DMS79 treated with DMSO at 0.1 percent for 48 hours (cell line): ENCODE measurements at regions not wholly inside any gene's neighbourhood (a gene's known extent, or its start where the extent isn't known, plus 50 kb on each side); places are given as distances from the start of the nearest gene placed in this dataset.

Experiments used
- DNase-seq: peaks from one replicate; lab custom pipeline; 2025; lab: John Stamatoyannopoulos, UW

- no peak for DNase-seq
Observed at GRCh38 chr2:128380061-128380889, 61.6 kb upstream of the HS6ST1 start.

DNA sequence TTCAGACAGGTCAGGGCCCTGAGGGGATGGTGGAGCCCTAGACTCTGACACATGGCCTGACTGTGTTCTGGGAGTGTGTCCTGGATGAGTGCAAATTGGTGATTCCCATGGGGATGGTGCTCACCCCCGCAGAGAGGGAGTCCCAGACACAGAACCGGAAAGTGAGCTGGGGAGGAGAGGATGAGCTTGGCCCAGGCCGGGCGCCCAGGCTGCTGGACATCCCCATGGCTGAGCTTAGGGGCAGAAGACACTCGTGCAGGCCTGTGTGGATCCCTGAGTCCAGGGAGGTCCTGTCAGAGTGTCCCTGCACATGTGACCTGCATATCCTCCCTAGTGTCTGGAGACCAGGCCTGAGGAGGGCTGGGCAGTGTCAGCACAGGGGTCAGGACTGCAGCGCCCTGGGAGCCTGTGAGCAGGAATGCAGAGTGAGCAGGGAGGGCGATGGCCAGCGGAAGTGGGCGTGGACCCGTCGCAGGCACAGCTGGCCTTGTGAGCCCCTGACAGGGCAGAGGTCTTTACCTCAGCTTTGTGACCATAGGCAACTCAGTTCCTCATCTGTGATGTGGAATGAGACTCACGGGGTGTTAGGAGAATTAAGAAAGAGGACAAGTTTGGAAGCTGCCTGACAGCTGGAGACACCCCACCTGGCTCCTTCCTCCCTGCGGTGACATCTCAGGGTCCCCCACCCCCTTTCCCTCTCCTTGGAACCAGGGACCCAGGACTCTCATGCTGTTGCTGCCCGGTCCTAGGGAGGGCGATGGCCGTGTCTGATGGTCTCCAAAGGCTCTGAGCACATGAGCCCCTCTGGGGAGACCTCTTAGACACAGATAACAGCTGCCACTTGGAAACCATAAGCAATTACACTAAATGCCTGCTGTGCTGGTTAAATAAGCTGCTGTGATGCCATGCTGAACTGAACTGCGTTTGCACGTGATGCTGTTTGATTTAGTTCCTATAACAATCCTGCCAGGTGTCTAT is 62.6 kb upstream of the HS6ST1 start:
- DNase-seq, result peak; percentile 44

DNA sequence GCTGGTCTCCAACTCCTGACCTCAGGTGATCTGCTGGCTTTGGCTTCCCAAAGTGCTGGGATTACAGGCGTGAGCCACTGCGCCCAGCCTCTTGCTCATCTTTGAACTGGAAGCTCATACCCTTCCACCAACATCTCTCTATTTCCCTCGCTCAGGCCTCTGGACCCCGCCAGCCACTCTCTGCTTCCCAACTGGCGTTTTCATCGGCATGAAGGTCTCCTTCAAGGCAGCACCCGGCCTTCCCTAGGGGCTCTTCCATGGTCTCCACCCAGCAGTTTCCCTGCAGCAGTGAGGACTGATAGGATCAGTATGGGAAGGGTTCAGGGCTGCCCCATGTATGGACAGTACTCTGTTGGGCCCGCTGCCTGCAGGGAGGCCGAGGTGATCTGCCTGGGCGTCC is 65.8 kb upstream of the HS6ST1 start:
- DNase-seq, result no peak

GRCh38 chr2:128384956-128385355 is 66.3 kb upstream of the HS6ST1 start:
- no peak for DNase-seq

DNA sequence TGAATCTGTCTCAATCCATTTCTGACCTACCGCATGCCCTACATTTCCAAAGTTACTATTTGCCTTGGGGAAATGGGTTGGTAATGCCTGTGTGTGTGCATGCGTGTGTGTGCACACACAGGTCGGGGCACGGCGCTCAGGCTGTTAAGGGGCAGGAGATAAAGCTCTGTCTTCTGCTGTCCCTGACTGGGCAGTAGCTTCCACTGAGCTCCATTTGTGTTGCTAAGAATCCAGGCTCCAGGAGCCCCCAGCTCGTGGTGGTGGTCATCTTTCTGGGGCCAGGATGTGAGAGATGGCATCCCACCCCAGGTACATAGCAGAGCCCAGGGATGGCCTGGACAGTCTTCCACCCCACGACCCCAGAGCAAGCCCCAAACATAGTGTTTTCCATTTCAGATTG is 66.7 kb upstream of the HS6ST1 start:
- DNase-seq, result no peak

DNA sequence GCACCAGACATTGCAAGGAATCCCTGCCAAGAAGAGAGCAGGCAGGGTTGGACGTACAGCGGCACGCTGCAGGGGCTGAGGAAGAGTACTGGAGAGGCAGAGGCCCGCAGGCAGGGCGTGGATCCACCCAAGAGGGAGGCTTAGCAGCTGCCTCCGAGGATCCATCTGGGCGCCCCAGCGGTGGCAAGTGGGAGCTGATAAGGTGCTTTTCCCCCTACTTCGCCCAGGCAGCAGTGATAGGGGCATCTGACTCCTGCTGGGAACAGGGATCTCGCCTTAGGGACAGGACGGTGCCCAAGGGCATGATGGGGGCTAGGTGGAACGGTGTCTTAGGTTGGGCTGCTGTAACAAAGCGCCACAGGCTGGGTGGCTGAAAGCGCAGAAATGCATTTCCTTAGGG is 67.4 kb upstream of the HS6ST1 start:
- no peak for DNase-seq

GRCh38 chr2:128388499-128388941 is 69.9 kb upstream of the HS6ST1 start:
- DNase-seq, result no peak

- DNase-seq, result no peak
Observed at GRCh38 chr2:128389388-128390086, 70.9 kb upstream of the HS6ST1 start.

GRCh38 chr2:128390256-128390990 is 71.8 kb upstream of the HS6ST1 start:
- no peak for DNase-seq

- DNase-seq, result no peak
Observed at GRCh38 chr2:128390991-128391630, 72.4 kb upstream of the HS6ST1 start.

DNA sequence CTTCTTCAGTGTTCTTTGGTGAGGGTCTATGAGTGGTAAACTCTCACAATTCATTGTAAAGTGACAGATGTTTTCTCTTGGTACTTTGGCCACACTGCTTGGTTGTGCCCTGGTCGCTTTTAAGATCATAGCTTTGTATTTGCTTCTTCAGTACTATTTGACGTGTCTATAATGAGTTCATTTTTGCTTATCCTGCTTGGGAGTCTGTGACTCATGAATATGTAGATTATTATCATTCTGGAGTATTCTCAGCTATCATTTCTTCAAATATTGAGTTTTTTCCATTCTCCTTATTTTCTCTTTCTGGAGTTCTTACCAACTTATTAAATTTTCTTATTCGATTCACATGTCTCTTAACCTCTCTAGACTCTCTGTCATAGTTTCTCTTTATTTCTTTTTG is 73.0 kb upstream of the HS6ST1 start:
- DNase-seq, result no peak

- DNase-seq, result no peak
Observed at GRCh38 chr2:128392207-128392606, 73.5 kb upstream of the HS6ST1 start.

DNA sequence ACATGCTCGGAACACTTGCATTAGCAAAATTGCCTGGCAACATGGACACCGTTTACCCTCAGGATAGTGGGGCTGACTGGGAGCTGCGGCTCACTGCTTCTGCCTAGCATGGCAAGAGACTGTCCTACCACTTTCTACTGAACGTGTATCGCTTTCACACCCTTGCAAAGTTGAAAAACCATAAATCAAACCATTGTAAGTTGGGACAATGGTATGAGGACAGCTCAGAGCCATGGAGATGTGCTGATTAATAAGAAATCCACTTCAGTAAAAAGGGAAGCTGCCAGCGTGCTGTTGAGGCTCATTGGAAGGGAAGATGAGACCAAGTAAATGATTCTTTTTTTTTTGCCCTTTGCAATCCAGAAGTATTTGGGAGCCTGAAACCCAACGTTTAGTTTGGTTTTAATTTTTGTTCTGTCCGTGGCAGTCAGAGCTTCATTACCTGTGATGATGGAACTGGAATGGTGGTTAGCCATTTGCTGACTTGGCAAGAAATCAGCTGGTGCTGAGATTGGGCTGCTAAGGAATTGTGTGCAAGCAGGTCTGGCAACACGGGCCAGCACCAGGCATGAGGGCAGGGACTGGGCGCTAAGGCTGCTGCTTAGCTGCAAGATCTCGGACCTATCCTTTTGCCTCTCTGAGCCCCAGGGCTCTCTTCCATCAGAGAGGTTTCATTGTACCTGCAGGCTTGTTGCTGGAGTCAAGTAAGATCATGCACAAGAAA is 75.5 kb upstream of the HS6ST1 start:
- no peak for DNase-seq

DNA sequence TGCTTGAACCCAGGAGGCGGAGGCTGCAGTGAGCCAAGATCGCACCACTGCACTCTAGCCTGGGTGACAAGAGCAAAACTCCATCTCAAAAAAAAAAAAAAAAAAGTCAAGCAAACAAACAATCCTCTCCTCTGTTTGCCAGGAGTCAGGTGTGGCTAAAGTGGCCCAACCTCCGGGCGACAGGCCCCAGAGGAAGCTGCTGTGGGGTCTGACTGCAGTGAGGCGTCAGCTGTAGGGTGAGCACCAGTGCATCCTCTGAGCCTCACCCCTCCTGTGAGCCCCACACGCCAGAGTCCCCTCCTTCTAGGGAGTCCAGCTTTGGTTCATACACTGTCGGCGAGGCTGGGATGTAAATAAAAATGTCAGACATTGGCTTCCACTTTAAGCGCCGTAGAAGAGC is 76.5 kb upstream of the HS6ST1 start:
- DNase-seq, result no peak

- DNase-seq, result no peak
Observed at GRCh38 chr2:128395640-128396499, 77.2 kb upstream of the HS6ST1 start.

DNA sequence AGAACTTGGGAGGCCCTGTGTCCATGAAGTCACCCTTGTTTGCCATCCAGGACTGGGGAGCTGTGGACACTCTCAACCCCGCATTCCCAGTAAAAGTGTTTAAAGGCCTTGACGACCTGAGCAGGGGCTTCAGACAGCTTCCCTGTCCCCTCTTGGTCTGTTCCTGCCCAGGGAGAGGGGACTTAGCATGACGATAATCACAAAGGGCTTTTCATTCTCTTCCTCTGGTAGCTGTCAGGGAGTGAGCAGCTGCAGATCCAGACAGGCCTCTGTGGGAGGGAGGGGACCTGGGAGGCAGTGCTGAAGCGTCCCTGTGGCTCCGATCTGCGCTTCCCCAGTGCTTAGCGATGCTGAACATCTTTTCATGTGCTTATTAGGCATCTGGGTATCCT is 77.8 kb upstream of the HS6ST1 start:
- DNase-seq, result no peak

- no peak for DNase-seq
Observed at GRCh38 chr2:128396946-128397345, 78.3 kb upstream of the HS6ST1 start.

DNA sequence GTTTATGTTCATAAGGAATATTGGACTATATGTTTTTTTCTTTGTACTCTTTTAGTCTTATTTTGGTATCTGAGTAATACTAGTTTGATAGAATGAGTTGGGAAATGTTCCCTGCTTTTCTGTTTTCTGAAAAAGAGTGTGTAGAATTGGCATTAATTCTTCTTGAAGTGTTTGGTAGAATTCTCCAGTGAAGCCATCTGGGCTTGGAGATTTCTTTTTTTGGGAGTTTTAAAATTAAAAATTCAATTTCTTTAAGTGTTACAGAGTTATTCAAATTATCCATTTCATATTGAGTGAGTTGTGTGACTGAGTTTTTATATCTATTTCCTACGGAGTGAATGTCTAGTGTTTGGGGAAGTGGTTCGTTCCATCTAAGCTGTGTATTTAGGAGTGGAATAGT is 80.6 kb upstream of the HS6ST1 start:
- no peak for DNase-seq

DNA sequence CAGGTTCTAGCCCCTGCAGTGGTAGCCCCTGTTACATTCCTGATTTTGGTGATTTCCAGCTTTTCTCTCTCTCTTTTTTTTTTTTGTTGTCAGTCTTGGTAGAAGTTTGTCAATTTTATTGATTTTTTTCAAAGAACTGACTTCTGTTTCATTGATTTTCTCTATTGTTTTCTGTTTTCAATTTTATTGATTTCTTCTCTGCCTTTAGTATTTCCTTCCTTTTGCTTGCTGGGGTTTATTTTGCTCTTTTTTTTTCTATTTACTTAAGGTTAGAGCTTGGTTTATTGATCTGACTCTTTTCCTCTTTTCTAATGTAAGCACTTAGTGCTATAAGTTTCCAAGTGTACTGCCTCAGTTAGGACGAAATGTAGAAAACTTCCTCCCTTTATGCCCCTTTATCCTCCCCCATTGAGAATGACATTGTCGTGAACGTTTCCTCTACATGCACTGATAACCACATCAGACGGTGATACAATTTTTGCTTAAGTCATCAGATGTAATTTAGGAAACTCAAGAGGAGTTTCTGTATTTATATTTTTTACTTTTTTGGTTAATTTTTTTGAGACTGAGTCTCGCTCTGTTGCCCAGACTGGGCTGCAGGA is 81.1 kb upstream of the HS6ST1 start:
- DNase-seq, result no peak
